Iris pigment epithelial cell (primary cell): ENCODE measurements at regions not wholly inside any gene's neighbourhood (a gene's known extent, or its start where the extent isn't known, plus 50 kb on each side); places are given as distances from the start of the nearest gene placed in this dataset.
"Not testable (repeated sequence)": the region's sequence is repeated elsewhere in the genome, so short reads cannot be mapped to it uniquely, and the experiment has no call there.

Source experiments
- DNase-seq: peaks from one replicate; pipeline ENCODE4 v3.0.0-alpha.2; 2011; ENCODE audit warnings: low read depth

DNA sequence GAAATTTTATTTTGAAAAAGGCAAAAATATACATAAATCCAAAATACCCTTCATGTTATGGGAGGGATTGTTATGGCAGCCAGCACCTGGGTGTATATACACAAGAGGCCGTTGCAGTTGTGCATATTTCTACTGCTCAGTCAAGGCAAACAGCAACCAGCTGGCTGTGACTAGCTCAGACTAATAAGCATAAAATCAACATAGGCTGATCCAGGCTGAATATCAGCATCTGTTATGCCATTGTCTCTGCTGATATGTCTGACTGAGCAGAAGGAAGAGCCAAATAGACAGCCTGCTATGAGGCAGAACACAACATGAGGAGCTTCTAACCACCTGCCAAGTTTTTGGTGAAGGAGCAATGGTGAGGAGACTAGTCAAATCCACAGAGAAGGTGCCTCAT lies 457.5 kb upstream of the ALCAM start:
- DNase-seq, result peak; percentile 91

DNA sequence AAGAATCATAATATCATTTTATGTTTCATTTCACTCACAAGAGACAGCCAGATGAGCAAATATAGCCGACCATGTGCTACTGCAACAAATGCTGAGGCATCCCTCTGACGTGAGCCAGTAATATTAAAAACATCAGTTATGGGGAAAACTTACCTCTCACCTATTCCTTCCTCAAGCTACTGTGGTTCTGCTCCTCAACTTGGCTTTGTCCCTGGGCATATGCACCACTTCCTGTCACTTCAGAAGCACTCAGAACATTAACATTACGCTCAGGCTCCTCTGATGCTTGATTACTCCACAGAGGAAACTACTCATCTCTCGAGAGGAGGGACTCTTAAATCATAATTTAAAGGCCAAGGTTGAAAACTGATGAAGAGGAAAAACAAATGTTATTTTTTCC lies 457.0 kb upstream of the ALCAM start:
- peak; percentile 51 for DNase-seq

- DNase-seq, result peak; percentile 20
Measured at GRCh38 chr3:104911376-104911775, 455.3 kb upstream of the ALCAM start.

DNA sequence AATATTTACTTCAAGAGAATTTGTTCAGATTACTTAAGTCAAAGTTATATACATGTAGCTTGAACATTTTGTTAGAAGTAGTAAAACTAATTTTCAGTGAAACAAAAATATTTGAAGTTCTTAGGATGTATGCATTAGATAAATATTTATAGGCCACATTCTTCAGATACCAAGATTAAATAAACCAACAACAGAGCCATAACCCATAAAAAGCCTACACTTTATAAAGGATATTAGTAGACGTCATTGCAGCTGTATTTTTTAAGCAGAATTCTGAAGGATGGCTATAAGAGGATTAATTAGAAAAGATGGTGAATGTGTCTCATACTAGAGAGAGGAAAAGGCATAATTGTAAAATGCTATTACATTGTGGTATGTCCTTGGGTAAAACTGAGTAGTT lies 449.7 kb upstream of the ALCAM start:
- peak; percentile 49 for DNase-seq

DNA sequence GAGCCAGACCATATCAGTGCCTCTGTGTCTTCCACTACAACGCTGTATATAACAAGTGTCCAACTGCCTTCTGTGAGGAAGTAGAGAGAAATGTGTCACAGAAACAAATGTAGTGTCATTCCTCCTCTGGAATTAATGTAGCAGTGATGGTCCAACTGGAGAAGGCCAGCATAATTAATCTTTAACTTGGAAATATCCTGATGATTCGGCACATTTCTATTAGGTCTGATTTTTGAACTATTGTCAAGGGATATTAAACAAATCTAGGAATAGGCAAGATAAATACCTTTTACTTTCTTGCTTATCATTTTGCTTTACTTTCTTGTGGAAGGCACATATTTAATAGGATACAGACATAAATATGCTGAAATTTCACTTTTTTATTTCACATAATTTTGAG lies 446.2 kb upstream of the ALCAM start:
- DNase-seq, result no peak

DNA sequence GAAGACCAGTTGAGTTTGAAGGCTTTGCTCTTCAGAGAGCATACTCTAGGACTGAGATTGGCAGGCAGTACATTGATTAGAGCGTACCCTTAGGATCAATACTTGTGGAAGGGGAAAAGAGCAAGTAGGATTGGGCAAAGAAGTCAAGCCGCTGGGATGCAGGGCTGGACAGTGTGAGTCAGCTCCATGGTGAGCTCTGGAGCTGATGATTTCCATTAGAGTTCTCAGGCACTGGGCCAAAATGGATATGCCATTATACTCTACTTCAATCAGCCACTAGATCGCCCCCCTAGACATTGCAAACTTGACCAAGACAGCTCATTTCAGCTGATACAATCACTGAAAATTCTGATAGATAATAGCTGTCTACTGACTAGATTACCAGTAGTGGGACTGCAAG lies 432.7 kb upstream of the ALCAM start:
- DNase-seq, result peak; percentile 16

DNA sequence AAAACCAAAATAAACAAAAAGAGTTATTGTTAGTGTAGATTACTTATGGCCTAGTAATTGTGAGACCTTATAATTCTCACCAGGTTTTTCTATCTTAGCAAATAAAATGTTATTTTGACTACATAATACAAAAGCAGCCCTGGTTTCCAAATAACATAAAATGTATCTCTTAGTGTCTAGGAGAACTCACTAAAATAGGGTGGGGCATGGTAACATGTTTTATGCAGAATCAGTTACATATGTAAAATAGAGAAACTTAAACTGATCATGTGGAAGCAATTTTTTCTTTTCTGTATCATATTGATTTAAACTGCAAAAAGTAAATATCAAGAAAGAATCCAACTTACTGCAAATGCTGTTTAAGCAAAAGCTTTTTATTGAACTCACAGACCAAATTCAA lies 431.1 kb upstream of the ALCAM start:
- DNase-seq, result no peak

DNA sequence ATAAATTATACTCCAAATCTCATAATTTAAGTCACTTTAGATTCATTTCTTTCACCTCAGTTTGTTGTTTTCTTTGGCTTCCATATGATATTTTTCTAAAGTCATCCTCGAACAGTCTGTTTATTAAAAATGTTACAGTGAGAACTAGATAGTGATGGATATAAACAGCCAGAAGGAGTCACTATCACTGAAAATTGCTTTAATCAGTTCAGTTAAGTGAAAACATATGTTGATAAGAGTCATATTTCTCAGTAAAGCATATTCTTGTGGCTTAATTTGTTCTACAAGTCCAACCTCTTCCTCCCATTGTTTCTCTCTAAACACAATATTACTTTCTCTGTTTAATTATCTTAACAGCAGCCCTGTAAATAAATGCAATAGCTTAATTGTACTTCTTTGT lies 427.5 kb upstream of the ALCAM start:
- DNase-seq, result peak; percentile 49

GRCh38 chr3:104941785-104942184 lies 424.9 kb upstream of the ALCAM start:
- no peak for DNase-seq

DNA sequence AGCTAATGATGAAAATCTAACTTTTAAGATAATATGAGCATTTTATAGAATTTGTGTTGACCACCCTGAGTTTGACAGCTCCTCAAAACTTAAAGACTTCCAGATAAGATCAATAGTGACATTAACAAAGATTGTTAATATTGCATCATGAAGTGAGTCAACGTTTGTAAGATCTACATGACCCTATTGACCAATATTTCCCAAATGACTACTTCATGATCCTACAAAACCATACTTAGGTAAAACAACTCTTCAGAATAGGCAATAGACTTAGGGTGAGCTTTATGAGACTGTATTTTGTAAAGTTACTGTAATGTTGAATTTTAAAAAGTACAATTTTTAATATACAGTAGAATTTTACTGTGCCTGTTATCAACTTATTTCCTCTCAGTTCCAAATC lies 422.7 kb upstream of the ALCAM start:
- DNase-seq, result no peak

- DNase-seq, result peak; percentile 65
Measured at GRCh38 chr3:104947943-104948342, 418.8 kb upstream of the ALCAM start.

- DNase-seq, result not testable (repeated sequence)
Measured at GRCh38 chr3:104949810-104950209, 416.9 kb upstream of the ALCAM start.

GRCh38 chr3:104951426-104951825 lies 415.3 kb upstream of the ALCAM start:
- peak; percentile 89 for DNase-seq

GRCh38 chr3:104952146-104952972 lies 414.4 kb upstream of the ALCAM start:
- DNase-seq, result peak; percentile 91

- no peak for DNase-seq
Measured at GRCh38 chr3:104956620-104957345, 409.9 kb upstream of the ALCAM start.

GRCh38 chr3:104960579-104960978 lies 406.1 kb upstream of the ALCAM start:
- peak; percentile 19 for DNase-seq

- peak; percentile 6 for DNase-seq
Measured at GRCh38 chr3:104961851-104962250, 404.9 kb upstream of the ALCAM start.

GRCh38 chr3:104974316-104974715 lies 392.4 kb upstream of the ALCAM start:
- DNase-seq, result no peak

GRCh38 chr3:104977719-104978118 lies 389.0 kb upstream of the ALCAM start:
- no peak for DNase-seq

DNA sequence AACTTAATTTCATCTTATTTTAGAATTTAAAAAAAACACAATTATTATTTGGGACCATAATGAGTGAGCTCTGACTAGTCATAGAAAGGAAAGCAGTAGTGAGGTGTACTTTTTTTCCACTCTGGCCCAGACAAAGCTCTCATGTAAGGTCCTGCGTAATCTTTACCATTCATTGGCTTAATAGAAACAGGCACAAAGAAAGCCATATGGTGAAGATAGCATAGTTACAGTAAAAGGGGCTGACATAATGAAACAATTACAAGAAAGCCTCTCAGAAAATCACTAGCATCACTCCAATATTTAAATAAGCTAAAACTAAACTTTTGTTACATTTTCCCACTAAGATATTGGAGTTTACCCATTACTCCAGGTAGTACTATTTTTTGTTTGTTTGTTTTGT lies 384.6 kb upstream of the ALCAM start:
- DNase-seq, result no peak

GRCh38 chr3:104987859-104988258 lies 378.9 kb upstream of the ALCAM start:
- peak; percentile 3 for DNase-seq

DNA sequence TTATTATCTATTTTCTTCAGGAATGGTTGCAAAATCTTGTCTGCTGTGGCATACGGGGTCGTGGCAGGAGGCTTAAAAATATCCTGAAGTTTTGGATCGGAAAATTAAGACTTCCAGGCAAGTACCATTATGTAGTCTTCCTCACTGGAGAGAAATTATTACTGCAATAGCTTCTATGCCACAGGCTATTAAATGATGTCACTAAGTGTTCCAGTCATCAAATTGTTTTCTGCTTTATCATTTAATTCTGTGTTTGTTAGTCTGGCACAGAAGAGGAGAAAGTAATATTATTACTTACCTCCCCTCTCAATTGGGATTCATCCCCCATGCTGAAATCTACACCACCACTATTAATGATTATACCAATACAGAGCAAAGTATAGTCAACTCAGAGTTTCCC lies 378.2 kb upstream of the ALCAM start:
- no peak for DNase-seq

GRCh38 chr3:104989878-104990277 lies 376.8 kb upstream of the ALCAM start:
- no peak for DNase-seq

DNA sequence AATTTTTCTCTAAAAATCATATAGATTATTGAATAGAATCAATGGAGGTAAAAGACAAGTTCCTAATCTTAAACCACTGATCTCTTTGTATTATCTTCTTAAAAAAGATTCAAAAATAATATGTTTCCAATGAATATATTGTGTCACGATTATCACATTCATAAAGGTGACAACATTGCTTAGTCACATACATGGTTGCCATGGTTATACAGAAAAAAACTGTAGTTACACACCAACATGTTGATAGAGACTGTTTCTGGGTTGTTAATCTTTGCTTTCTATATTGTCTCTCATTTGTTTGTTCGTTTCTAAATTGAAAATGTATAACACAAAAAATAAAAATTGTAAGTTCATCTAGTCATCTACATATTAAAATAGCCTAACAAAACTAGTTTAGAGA lies 376.0 kb upstream of the ALCAM start:
- DNase-seq, result no peak
